ENCODE measurements at regions not wholly inside any gene's neighbourhood (a gene's known extent, or its start where the extent isn't known, plus 50 kb on each side); places are given as distances from the start of the nearest gene placed in this dataset.

DNA sequence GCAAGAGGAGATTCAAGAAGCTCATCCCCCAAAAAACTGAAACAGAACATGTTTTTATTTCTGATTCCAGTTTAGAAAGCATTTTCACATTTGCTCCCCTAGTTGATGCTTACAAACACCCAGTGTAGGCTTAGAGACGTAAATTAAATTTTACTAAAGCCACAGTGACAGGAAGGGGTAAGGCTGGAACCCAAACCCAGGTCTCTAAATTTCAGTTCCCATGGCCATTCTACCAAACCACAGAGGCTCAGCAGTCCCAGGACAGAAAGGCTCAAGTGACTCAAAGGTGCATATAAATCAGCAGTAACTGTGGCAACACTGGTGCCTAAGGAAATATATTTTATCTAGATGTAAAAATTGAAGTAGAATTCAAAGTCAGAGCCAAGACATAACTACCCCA lies 128.7 kb downstream of the CEP120 start:
- TF ChIP-seq CTCF (IDR thresholded peaks at IDR 0.05; ENCODE audit: low read depth, low read length) (no peak), EZH2phosphoT487 (IDR thresholded peaks at IDR 0.05; ENCODE audit: low read depth) (no peak)
